ENCODE measurements at regions not wholly inside any gene's neighbourhood (a gene's known extent, or its start where the extent isn't known, plus 50 kb on each side); places are given as distances from the start of the nearest gene placed in this dataset.

DNA sequence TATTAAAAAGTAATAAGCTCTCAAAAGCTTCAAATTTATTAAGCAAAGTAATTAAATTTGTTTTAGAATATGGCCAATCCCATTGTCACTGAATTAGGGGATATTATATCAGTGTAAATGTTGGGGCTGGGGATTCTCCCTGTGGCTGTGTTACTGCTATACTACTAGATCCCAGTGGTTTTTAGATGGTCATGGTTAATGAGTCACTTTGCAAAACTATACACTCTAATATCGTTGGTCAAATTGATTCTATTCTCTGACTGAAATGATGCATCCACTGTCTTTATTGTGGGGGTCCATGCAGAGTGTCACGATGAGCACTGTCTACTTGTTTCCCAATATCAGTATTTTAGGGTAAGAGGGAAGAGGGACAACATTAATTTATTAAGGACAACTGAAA lies 336.9 kb upstream of the PREP start:
- Histone ChIP-seq H3K9me3 (ENCODE audit: control insufficient read depth in 4 of 4, low read length in 3 of 4) (no peaks in the 10 kb centered on the region), H3K27me3 (ENCODE audit: control insufficient read depth in 4 of 4, insufficient read depth in 4 of 4, low read length in 3 of 4) (no peaks in the 10 kb centered on the region), H3K9ac (ENCODE audit: low read depth in 1 of 2, low read length in 2 of 2) (no peak overlapping the region), H3K27ac (ENCODE audit: low read depth in 1 of 2, low read length in 2 of 2) (no peak overlapping the region), H3K36me3 (ENCODE audit: control insufficient read depth in 4 of 4, insufficient read depth in 3 of 4, low read depth in 1 of 4, low read length in 3 of 4) (no peaks in the 10 kb centered on the region), H3K4me3 (ENCODE audit: low read depth in 1 of 3, low read length in 3 of 3) (no peak overlapping the region), H3K4me1 (ENCODE audit: control insufficient read depth in 4 of 4, insufficient read depth in 4 of 4, low read length in 3 of 4) (no peaks in the 10 kb centered on the region)
- 80% methylated on average over 2 of the region's 2 CpGs for WGBS
- TF ChIP-seq SP1 (IDR thresholded peaks at IDR 0.05) (no peak), TAF1 (conservative IDR thresholded peaks at IDR 0.05) (no peak), GABPA (IDR thresholded peaks at IDR 0.05 in 1 of 2, conservative IDR thresholded peaks at IDR 0.05 in 1 of 2) (no peak), JUND (IDR thresholded peaks at IDR 0.05) (no peak), FOXA1 (IDR thresholded peaks at IDR 0.05) (no peak), RAD21 (IDR thresholded peaks at IDR 0.05) (no peak), NR2F2 (IDR thresholded peaks at IDR 0.05) (no peak), FOXA2 (IDR thresholded peaks at IDR 0.05) (no peak), HNF4A (conservative IDR thresholded peaks at IDR 0.05) (no peak), EGR1 (IDR thresholded peaks at IDR 0.05; ENCODE audit: low read depth in 2 of 2) (no peak), RXRA (IDR thresholded peaks at IDR 0.05) (no peak)
- TF ChIP-seq, protein P1, sequence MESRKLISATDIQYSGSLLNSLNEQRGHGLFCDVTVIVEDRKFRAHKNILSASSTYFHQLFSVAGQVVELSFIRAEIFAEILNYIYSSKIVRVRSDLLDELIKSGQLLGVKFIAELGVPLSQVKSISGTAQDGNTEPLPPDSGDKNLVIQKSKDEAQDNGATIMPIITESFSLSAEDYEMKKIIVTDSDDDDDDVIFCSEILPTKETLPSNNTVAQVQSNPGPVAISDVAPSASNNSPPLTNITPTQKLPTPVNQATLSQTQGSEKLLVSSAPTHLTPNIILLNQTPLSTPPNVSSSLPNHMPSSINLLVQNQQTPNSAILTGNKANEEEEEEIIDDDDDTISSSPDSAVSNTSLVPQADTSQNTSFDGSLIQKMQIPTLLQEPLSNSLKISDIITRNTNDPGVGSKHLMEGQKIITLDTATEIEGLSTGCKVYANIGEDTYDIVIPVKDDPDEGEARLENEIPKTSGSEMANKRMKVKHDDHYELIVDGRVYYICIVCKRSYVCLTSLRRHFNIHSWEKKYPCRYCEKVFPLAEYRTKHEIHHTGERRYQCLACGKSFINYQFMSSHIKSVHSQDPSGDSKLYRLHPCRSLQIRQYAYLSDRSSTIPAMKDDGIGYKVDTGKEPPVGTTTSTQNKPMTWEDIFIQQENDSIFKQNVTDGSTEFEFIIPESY (IDR thresholded peaks at IDR 0.05): no peak
- TF ChIP-seq, protein P2, sequence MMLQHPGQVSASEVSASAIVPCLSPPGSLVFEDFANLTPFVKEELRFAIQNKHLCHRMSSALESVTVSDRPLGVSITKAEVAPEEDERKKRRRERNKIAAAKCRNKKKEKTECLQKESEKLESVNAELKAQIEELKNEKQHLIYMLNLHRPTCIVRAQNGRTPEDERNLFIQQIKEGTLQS (IDR thresholded peaks at IDR 0.05): no peak
- TF ChIP-seq, protein P3, sequence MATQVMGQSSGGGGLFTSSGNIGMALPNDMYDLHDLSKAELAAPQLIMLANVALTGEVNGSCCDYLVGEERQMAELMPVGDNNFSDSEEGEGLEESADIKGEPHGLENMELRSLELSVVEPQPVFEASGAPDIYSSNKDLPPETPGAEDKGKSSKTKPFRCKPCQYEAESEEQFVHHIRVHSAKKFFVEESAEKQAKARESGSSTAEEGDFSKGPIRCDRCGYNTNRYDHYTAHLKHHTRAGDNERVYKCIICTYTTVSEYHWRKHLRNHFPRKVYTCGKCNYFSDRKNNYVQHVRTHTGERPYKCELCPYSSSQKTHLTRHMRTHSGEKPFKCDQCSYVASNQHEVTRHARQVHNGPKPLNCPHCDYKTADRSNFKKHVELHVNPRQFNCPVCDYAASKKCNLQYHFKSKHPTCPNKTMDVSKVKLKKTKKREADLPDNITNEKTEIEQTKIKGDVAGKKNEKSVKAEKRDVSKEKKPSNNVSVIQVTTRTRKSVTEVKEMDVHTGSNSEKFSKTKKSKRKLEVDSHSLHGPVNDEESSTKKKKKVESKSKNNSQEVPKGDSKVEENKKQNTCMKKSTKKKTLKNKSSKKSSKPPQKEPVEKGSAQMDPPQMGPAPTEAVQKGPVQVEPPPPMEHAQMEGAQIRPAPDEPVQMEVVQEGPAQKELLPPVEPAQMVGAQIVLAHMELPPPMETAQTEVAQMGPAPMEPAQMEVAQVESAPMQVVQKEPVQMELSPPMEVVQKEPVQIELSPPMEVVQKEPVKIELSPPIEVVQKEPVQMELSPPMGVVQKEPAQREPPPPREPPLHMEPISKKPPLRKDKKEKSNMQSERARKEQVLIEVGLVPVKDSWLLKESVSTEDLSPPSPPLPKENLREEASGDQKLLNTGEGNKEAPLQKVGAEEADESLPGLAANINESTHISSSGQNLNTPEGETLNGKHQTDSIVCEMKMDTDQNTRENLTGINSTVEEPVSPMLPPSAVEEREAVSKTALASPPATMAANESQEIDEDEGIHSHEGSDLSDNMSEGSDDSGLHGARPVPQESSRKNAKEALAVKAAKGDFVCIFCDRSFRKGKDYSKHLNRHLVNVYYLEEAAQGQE (IDR thresholded peaks at IDR 0.05): no peak
- DNase-seq (ENCODE audit: low spot score): no peak

DNA sequence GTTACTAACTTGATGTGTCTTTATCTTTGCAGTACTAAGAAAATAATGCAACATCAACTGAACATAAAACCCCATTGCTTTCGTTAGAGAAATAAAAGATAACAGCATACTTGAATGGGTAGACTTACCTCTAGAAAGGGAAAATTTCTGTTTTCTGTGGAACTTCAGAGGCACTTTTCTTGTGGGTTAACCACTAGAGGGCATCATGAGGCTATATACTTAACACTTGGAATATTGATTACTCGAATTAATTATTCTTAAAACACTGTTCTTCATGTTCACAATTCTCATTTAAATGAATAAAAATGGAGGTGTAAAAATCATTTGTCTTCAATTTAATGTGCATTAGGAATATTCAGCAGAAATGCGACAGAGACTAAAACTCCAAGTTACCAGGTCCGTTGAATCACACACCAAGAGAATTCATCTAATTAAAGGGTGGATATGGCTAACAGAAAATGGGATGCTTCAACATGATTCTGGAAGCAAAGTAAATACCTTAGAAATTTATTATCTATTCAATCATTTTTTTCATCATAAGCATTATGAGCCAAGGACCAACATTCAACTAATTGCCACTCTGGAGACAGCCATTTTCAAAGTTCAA lies 330.8 kb upstream of the PREP start:
- WGBS: 51% methylated on average over 4 of the region's 4 CpGs
- Histone ChIP-seq H3K9me3 (ENCODE audit: control insufficient read depth in 4 of 4, low read length in 3 of 4) (no peaks in the 10 kb centered on the region), H3K27ac (ENCODE audit: low read depth in 1 of 2, low read length in 2 of 2) (no peak overlapping the region), H3K4me3 (ENCODE audit: low read depth in 1 of 3, low read length in 3 of 3) (no peak overlapping the region), H3K9ac (ENCODE audit: low read depth in 1 of 2, low read length in 2 of 2) (no peak overlapping the region), H3K27me3 (ENCODE audit: control insufficient read depth in 4 of 4, insufficient read depth in 4 of 4, low read length in 3 of 4) (no peaks in the 10 kb centered on the region), H3K36me3 (ENCODE audit: control insufficient read depth in 4 of 4, insufficient read depth in 3 of 4, low read depth in 1 of 4, low read length in 3 of 4) (no peaks in the 10 kb centered on the region), H3K4me1 (ENCODE audit: control insufficient read depth in 4 of 4, insufficient read depth in 4 of 4, low read length in 3 of 4) (no peaks in the 10 kb centered on the region)
- DNase-seq (ENCODE audit: low spot score): no peak
- TF ChIP-seq, protein P3 (IDR thresholded peaks at IDR 0.05): no peak
- TF ChIP-seq HNF4A (conservative IDR thresholded peaks at IDR 0.05): no peak
- TF ChIP-seq HNF4G (IDR thresholded peaks at IDR 0.05): no peak
- TF ChIP-seq, protein P4, sequence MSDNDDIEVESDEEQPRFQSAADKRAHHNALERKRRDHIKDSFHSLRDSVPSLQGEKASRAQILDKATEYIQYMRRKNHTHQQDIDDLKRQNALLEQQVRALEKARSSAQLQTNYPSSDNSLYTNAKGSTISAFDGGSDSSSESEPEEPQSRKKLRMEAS (IDR thresholded peaks at IDR 0.05): no peak
- no peak for TF ChIP-seq GABPA (IDR thresholded peaks at IDR 0.05 in 1 of 2, conservative IDR thresholded peaks at IDR 0.05 in 1 of 2)
- TF ChIP-seq, protein P1 (IDR thresholded peaks at IDR 0.05): no peak
- TF ChIP-seq RXRA (IDR thresholded peaks at IDR 0.05): no peak
- no peak for TF ChIP-seq JUND (IDR thresholded peaks at IDR 0.05)
- TF ChIP-seq SP1 (IDR thresholded peaks at IDR 0.05): no peak
- no peak for TF ChIP-seq NR2F2 (IDR thresholded peaks at IDR 0.05)
- no peak for TF ChIP-seq FOXA2 (IDR thresholded peaks at IDR 0.05)
- TF ChIP-seq, protein P5, sequence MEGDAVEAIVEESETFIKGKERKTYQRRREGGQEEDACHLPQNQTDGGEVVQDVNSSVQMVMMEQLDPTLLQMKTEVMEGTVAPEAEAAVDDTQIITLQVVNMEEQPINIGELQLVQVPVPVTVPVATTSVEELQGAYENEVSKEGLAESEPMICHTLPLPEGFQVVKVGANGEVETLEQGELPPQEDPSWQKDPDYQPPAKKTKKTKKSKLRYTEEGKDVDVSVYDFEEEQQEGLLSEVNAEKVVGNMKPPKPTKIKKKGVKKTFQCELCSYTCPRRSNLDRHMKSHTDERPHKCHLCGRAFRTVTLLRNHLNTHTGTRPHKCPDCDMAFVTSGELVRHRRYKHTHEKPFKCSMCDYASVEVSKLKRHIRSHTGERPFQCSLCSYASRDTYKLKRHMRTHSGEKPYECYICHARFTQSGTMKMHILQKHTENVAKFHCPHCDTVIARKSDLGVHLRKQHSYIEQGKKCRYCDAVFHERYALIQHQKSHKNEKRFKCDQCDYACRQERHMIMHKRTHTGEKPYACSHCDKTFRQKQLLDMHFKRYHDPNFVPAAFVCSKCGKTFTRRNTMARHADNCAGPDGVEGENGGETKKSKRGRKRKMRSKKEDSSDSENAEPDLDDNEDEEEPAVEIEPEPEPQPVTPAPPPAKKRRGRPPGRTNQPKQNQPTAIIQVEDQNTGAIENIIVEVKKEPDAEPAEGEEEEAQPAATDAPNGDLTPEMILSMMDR (IDR thresholded peaks at IDR 0.05; ENCODE audit: low read depth, low read length, missing input control): peak; percentile 74
- no peak for TF ChIP-seq EGR1 (IDR thresholded peaks at IDR 0.05; ENCODE audit: low read depth in 2 of 2)
- TF ChIP-seq FOXA1 (IDR thresholded peaks at IDR 0.05): no peak
- TF ChIP-seq YY1 (IDR thresholded peaks at IDR 0.05): peak; percentile 14
